Esophagus muscularis mucosa (tissue), 3 donors: ENCODE measurements at regions not wholly inside any gene's neighbourhood (a gene's known extent, or its start where the extent isn't known, plus 50 kb on each side); places are given as distances from the start of the nearest gene placed in this dataset.

Experiments
- POLR2A ChIP-seq: fragments of 450-650 bp; IDR thresholded peaks from one replicate; pipeline ENCODE4 v1.6.1; 2017; ENCODE audit warnings: antibody characterized with exemption, moderate library complexity, mild to moderate bottlenecking, low read depth
- TF ChIP-seq, protein P1 (sequence below), 3 experiments: fragments of 200-600 bp in 2 of 3; fragments of 450-650 bp in 1 of 3; sonication (generic) in 2 of 3; IDR thresholded peaks; one replicate each; pipeline ENCODE4 v1.5.1; 2017 to 2019; ENCODE audit warnings: antibody characterized with exemption in 3 of 3, mild to moderate bottlenecking in 2 of 3, moderate library complexity in 1 of 3

DNA sequence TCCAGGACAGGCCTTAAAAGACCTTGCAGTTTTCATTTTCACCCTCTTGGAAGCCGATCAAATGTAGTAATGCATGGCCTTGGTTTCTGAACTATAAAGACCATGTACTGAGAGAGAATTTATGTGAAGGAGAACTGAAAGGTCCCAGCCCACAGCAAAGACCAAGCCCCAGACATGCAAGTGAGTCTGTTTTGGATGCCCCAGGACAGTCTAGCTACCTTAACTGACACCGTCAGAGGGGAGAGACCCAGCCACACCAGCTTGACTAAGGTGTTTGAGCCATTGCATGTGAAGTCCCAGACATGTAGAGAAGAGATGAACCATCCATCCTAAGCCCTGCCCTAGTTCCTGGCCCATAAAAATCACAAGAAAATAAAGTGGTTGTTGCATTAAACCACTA is 316.8 kb upstream of the GATB start:
- TF ChIP-seq, protein P1, sequence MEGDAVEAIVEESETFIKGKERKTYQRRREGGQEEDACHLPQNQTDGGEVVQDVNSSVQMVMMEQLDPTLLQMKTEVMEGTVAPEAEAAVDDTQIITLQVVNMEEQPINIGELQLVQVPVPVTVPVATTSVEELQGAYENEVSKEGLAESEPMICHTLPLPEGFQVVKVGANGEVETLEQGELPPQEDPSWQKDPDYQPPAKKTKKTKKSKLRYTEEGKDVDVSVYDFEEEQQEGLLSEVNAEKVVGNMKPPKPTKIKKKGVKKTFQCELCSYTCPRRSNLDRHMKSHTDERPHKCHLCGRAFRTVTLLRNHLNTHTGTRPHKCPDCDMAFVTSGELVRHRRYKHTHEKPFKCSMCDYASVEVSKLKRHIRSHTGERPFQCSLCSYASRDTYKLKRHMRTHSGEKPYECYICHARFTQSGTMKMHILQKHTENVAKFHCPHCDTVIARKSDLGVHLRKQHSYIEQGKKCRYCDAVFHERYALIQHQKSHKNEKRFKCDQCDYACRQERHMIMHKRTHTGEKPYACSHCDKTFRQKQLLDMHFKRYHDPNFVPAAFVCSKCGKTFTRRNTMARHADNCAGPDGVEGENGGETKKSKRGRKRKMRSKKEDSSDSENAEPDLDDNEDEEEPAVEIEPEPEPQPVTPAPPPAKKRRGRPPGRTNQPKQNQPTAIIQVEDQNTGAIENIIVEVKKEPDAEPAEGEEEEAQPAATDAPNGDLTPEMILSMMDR (IDR thresholded peaks at IDR 0.05): no peak
- TF ChIP-seq POLR2A: no peak
